ACHN (cell line): ENCODE measurements at regions not wholly inside any gene's neighbourhood (a gene's known extent, or its start where the extent isn't known, plus 50 kb on each side); places are given as distances from the start of the nearest gene placed in this dataset.

Source experiments
- DNase-seq: peaks from one replicate; pipeline ENCODE4 v3.0.0-alpha.2; 2015
- in situ Hi-C: cut with HindIII; loops from 2 replicates; pipeline ENCODE4 v1.10.0; 2017; ENCODE audit warnings: low sequenced_read_pairs, low pct_ligation_motif_present, low pct_unique_long_range_greater_than_20kb

DNA sequence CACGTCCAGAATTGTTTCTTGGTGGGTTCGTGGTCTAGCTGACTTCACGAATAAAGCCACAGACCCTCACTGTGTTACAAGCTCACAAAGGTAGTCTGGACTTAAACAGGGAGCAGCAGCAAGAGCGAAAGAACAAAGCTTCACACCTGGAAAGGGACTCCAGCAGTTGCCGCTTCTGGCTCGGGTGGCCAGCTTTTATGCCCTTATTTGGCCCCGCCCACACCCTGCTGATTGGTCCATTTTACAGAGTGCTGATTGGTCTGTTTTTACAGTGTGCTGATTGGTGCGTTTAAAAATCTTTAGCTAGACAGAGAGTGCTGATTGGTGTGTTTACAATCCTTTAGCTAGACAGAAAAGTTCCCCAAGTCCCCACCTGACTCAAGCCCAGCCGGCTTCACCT, 194.2 kb upstream of the NDN start:
- in situ Hi-C loops = no loop called here
- no peak for DNase-seq

DNA sequence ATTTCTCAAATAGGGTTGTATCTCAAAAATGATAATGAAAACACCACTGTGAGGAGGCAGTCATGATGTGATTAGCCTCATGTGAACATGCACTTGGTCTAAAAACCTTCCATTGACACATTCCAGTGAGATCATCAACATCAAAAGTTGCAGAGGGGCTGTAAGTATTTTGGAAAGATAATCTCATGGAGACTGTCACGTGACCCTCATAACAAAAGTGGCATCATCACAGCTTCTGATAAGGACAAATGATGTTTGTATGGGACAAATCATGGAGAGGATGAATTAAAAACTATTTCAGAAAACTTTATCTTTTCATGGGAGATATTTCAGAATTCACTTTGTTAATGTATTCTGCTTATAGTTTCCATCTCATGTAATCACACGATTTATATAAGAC, 203.1 kb upstream of the NDN start:
- DNase-seq = no peak
- in situ Hi-C loops = no loop called here

DNA sequence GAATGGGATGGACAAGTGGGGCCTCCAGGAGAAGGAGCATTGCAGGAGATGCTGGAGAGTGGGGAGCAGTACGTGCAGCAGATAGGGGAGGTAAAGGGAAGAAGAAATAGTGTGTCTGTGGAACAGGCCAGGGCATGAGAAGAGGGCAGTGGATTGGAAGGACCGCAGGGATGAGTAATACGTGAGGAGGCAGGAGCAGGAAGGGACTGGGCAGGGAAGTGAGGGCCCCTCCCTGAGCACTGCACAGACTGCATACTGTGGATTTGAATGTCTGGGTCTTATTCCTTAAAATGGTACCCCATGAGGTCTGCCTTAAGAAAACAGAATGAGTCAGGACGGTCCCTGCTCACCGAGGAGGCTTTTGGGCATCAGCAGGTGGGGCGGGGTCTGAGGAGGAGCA, 210.0 kb upstream of the NDN start:
- DNase-seq = no peak
- in situ Hi-C loops = no loop called here

DNA sequence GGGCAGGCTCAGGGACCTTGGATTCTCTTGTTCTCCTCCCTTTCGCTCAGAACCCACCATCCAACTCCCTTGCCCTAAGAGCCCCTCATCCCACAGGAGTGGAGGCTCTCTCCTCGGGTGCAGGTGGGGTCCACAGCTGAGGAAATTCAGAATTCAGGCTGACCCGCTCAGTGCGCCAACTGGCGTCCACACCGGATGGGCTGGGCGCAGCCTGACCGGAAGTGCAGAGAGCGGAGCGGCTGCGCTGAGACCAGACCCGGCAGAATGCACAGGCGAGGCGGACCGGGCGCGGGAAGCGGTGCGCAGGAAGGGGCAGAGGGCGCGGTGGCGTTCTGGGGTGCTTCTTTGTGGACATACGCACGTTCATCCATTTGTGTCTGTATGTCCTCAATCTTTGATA, 210.4 kb upstream of the NDN start:
- no peak for DNase-seq
- in situ Hi-C loops = no loop called here

DNA sequence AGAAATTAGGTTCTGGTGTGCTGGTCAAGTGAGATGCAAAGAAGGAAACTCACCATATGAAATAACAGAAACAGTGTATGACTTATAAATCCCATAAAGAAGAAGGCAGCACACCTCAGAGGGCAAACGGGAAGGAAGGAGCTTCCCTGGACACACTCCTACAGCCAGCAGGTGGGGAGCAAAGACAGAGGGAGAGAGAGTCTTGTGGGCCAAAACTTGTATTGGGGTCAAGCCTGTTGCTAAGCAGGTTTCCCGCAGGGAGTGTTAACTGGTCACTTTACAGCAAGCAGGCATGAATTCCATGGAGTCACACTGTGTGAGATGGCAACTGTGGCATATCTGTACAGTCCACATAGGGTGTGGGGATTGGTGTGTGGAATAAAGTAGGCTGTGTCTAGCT, 222.9 kb upstream of the NDN start:
- no peak for DNase-seq
- in situ Hi-C loops = no loop called here

DNA sequence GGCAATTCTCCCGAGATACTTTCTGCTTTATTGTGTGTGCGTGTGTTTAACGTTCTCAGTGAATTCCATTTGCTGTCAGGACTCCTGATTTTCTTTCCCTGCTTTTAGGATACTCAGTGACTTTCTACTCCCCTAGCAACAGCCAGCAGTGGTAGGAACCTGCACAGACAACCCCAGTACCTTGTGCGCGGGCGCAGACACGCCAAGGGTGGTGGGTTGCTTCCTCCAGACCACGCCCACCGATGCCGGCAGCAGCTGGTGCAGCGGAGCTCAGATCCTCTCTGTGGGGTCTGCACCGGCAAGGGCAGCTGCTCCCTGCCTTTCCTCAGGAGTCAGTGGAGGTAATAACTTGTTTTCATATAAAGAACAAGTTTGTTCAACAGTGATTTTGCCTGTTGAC, 225.1 kb upstream of the NDN start:
- in situ Hi-C loops = no loop called here
- DNase-seq = no peak

DNA sequence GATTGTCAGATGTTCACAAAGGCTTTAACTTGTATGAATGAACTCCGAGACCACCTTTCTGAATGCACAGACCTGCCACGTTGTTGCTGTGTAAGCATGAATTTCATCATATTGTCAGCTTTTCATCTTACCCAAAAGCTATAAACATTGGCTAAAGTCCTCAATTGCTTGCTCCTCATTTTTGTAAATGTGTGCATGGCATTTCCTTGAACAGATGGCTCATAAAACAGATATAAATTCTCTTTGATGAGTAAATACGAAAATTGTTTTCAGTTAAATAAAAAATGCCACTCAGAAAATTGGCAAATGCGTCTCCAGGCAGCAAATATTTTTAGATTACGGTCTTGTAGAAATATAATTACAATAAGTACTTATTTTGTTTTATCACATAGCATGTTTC, 226.0 kb upstream of the NDN start:
- no peak for DNase-seq
- in situ Hi-C loops = no loop called here

DNA sequence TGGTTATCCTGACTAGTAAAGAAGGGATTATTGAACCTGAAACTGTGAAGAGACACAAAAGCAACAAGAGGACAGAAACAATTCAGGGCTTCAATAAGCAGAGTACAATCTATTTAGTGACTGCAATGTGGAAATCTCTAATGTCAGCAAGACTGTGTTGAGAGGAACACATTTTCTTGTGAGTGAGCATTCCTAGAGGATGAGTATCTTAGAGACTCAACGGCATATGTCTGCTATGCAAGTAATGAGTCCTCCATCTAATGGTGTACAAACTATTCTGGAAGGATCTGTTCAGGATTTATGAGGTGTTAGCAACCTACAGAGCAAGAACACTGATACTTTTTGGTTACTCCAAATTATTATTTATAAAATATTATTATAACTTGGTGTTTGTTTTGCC, 226.5 kb upstream of the NDN start:
- in situ Hi-C loops = no loop called here
- DNase-seq = no peak

DNA sequence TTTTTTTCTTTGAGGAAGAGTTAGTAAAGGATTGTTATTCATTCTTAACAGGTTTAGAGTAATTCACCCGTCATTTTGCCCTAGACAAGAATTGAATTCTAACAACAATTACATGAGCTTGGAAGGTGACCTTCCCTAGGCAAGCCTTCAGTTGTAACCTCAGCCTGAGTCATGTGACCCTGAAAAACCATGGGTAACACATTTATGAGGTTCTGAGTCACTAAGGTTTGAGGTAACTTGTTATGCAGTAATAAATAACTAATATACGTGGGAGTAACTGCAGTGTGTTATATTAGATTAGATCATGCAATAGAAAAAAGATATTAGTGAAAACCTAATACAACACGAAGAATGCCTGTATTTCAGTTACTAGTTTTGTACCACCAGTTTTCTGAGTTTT, 237.6 kb upstream of the NDN start:
- in situ Hi-C loops = no loop called here
- no peak for DNase-seq

DNA sequence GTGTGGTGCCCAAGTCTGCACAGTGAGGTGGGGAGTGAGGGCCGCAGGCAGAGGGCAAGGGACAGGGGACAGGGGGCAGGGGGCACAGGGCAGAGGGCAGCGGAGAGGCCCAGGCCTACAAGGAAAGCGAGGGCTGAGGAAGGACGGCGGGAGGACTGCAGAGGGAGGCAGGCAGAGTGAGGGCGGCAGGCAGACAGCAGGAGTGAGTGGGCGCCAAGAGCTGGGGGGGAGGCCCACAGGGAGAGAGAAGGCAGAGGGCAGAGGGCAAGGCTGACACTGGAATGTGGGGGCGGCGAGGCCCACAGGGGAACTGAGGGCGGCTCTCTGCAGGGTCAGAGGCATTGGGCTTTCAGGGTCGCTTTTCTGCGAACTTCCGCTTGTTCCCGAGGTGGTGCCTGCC, 267.8 kb upstream of the NDN start:
- no peak for DNase-seq
- in situ Hi-C loops = no loop called here

DNA sequence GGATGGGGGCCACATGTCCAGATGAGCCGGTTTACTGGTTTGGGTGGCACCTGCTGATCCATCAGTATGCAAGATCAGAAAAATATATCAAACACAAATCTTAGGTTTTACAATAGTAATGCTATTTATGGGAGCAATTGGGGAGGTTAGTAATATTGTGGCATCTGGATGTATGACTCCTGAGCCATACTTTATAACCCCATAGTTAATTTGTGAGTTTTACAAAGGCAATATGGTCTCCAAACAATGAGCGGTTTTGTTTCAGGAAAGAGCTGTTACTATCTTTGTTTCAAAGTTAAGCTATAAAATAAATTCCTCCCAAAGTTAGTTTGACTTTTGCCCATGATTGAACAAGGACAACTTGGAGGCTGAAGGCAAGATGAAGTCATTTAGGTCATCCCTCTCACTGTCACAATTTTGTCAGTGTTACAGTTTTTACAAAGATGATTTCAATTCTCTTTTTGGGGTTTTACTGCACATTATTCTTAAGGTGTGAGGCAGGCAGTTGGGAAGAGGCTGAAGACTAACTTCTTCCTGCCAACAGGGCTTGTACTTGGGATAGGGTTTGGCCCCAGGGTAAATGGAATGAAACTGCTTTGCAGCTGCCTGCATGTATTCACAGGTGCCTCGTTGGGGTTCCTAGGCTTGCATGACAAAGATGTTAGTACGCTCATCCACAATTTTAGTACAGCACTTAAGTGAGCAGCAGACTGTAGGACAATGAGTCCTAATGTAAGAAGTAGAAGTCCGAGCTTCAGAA, 296.6 kb upstream of the NDN start:
- in situ Hi-C loops = no loop called here
- no peak for DNase-seq

DNA sequence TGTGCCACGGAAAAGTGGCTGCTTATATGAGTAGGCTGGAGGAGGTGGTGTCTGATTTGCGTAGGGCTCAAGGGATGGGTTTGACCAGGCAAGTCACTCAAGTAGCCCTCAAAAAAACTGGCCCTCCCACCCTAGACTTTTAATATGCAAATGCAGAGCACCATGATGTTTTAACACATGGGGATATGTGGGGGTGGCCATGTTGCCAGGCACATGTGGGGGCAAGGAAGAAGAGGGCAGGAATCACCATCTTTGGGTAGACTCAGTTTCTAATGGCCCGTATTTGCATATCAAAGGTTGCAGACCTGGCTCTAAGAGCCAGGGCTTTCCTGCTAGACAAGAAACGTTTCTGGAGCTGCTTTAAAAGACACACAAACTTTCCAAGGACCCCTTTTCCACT, 307.2 kb upstream of the NDN start:
- in situ Hi-C loops = no loop called here
- DNase-seq = no peak

DNA sequence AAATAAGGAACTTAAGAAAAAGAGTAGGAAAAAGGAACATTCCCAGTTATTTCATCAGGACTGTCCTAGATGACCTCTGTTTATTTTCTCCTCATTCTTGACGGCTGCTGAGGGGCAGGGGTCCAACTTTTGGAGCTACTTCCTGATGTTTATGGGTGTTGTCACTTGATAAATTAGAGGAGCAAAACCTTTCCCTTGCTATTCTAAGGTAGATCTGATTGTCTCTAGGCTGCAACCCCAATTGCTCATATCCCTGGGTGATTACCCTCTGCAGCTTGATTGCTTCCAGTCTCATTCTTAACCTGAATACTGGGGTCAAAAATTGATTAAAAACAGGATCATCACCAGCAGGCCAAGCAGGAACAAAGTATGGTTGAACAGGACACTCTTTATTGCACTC, 311.0 kb upstream of the NDN start:
- in situ Hi-C loops = no loop called here
- no peak for DNase-seq

DNA sequence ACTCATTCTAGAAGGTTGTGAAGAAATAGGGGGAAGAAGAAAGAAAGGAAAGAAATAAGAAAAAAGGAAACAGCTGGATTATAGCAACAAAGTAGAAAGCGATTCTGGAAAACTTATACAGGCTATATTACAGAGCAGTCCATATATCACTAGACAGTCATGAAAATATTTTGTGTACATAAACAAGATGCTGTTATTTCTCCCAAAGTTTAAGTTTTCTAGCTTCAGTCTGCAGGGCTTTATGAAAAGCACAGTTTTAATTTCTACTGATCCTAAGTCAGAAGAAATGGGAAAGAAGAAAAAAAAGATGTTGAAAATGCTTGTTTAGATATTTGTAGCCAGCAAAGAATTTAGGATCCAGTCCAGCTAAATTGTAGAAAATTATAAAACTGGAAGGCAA, 321.4 kb upstream of the NDN start:
- no peak for DNase-seq
- in situ Hi-C loops = no loop called here

DNA sequence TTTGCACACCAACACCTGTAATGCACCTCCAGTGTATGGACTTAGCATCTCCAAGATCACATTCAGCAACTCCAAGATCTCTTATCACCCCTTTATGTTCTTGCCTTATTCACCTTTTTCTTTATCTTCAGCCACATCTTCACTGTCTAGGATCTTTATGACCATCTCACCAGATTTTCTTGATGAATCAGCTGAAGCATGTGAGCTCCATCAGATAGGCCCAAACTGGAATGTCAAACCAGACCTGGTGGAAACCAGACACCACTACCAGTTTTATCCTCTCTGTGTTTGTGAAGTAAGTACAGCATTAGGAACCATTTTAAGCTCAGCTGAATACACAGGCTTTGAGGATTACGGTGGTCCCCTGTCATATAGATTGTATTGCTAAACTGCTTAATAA, 330.4 kb upstream of the NDN start:
- in situ Hi-C loops = no loop called here
- no peak for DNase-seq

DNA sequence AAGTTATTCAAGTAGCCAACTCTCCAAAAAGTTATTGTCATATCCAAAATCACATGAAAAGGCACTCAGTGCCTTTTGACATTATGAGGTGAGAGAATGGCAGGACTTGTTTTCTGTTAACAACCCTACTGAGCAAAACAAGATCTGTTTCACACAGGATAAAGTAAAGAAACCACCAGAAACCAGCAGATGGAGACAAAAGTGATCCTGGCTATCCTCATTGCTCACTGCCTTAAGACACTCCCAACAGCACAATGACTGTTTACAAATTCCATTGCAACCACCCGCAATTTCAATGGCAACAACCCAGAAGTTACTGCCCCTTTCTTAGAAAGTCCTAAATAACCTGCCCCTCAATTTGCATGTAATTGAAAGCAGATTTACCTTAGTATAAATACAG, 352.6 kb upstream of the NDN start:
- in situ Hi-C loops = no loop called here
- no peak for DNase-seq

DNA sequence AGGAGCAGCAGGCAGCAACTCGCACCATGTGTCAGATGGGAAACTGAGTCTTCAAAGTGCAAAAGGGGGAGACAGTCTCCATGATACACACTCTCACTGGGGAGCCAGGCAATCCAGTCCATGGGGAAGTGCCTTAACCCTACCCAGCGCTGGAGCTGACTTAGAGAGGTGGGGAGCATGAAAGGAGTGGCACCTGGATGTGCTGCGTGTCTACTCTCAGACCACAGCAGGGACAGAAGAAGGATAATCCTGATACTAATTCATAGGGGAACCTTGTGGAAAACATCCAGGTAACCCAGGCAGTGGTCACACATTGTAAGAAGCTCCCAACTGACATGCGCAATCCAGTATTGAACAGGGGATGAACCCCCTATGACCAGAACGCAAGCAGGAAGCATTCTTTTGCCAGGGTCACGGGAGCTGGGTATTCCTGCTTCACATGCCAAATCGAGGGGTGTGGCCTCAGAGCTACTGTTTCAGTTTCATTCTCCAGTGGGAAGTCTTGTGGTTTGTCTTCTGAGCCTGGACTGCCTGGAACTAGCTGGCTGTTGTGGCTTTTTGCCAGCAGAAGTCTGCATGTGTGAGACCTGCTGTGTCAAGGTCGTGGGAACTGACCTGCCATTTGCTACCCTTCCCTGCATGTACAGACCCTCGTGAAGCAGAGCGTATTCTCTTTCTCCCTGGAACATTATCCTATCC, 367.6 kb upstream of the NDN start:
- DNase-seq = no peak
- in situ Hi-C loops = no loop called here

DNA sequence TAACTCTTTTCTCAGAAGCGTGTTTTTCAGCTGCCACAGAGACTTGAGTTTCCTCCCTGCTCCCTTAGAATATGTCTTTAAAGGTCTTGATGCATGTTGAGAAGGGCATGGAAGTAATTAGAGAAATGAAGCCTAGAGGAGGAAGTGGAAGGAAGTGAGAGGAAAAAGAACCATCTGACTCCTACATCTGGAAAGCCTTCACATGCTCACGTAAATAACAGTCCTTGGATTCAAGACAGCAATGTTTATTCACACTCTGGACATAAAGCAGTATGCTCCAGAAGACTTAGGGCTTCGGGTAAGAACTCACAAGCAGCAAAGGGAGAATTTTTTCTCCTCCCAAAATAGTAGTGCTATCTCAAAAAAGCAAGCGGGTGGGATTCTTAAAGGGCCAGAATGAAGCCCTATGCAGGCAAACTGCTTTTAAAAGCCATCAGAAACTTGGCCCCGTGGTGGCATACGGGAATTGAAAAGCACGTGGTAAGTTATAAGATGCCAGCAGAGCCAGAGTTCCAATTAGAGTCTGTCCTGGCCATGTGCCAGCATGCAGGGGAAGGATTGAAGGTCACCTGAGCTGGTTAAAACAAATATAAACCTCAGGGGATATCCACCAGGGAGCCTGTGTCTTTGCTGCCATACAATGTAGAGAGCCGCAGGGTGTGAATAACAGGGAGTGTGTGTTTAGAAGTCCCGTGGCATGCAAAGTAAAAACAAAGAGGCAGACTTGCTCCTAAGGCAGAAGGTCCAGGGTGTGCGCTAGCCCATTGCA, 380.8 kb upstream of the NDN start:
- in situ Hi-C loops = no loop called here
- no peak for DNase-seq

DNA sequence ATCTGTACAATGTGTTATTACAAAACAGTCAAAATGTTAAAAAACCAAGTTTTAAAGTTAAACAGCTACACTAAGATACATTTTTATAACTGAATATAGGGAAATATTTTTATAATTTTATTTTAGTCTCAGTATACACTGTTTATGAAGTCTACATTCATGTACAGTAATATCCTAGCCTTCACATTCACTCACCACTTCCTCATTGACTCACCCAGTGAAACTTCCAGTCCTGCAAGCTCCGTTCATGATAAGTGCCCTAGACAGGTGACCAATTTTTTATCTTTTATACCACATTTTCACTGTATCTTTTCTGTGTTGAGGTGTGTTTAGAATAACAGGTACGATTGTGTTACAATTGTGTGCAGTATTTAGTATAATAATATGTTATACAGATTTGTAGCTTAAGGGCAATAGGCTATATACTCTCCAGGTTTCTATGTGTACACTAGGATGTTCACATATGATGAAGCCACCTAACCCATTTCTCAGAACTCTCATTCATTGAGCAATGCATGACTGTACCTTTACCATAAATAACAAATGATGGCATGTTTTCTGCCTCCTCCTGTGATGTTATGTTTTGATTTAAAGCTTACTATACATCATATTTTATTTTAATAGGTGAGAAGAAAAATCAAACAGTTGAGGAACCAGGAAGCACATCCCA, 388.4 kb upstream of the NDN start:
- in situ Hi-C loops = no loop called here
- no peak for DNase-seq
